ENCODE measurements at regions not wholly inside any gene's neighbourhood (a gene's known extent, or its start where the extent isn't known, plus 50 kb on each side); places are given as distances from the start of the nearest gene placed in this dataset.
"Not testable (repeated sequence)": the region's sequence is repeated elsewhere in the genome, so short reads cannot be mapped to it uniquely, and the experiment has no call there.

DNA sequence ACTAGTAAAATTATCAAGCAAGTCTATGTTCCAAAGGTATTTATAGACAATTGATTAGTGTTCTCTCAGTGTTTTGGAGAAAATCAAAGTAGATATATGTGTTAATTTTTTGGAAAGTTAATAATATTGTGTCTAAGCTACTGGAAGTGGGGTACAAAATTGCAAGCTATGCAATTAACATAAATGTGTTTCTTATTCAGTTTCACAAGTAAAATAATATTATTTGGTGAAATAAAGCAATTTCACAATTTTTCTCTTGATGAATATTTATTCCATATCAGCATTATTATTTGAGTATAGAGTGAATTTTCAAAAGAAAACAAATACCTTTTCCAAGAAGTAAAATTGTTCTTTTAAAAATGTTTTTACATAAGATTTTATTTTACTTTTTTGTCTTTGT, 1047.7 kb downstream of the TBL1XR1 start:
- DNase-seq = no peak

DNA sequence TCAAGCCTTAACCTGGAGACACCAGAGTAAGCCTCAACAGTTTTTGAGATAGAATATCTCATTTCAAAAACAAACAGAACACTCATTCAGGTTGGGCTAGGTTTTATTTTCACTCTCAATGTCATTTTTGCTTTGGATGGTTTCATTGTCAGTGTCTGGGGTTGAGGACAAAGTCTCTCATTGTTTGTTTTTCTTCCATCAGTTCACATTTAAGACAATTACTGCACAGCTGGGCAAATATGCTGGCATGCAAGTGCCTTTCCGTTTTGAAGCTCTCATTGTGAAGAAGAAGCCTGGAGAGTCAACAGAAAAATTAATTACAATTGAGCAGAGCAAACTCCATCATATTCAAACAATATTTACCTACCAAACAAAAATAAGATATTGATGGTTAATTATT, 1050.0 kb downstream of the TBL1XR1 start:
- peak; percentile 26 to 32 for DNase-seq

DNA sequence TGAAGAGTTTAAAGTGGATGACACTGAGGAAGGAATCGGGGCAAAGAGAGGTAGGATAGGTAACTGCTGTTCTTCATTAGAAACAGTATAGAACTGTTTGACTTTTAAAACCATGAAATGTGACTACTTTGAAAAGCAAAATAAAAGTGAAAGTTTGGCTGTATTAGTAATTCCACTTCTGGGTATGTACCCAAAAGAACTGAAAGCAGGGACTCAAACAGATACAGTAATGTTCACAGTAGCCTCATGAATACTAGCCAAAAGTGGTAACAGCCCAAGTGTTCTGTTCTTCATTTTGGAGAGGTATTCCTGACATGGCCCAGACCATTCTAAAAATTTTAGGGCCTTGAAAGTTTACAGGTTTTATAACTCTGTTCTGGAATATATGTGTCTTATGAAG, 1055.4 kb downstream of the TBL1XR1 start:
- no peak for DNase-seq

DNA sequence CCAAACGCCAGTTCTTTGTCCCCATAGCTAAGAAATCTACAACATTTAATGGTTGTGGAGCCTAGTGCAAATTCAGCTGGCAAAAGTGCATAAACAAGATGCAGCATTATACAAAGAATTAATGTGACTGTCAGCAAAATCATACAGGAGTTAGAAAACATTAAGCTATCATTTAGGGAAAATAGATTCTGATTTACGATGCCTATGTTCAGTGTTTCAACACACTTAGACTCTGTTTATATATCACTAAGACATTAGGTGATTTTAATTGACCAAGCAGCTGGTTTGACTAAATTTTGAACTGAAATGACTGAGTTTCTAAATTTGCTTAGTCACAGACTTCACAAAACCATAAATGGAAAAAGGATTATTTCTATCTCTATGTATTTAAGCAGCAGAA, 1076.8 kb downstream of the TBL1XR1 start:
- DNase-seq = no peak

DNA sequence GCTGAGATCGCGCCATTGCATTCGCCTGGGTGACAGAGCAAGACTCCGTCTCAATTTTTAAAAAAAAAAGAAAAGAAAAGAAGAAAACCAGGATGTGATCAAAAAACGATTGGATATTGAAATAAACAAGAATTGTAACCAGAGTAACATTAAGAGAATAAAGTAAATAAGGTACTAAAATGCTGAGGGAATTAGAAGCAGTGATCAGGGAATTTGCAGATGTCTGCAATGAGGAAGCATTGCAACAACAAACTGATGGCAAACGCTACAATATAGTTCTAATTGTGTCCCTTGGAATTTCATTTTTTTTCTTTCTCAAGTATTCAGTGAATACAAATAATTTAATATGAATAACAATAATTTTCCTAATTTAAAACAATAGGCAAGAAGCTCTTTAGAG, 1077.5 kb downstream of the TBL1XR1 start:
- no peak for DNase-seq

DNA sequence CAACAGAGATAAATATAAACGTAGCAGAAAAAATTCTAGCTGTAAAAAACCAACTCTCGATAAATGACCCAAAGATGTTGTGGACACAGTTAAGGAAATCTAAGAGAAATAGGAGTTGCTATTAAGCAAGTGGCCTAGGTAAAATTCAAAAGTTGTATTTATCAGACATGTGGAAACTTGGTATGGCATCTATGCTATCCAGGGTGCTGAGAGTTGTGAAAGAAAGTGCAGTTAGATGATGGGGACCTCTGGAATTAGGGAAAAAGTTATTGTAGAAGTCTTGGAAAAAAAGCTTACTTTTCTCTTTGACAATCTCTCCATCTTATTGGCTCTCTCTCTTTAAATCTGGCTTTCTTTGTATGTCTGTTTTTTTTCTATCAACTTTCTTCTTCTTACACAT, 1090.9 kb downstream of the TBL1XR1 start:
- DNase-seq = no peak

DNA sequence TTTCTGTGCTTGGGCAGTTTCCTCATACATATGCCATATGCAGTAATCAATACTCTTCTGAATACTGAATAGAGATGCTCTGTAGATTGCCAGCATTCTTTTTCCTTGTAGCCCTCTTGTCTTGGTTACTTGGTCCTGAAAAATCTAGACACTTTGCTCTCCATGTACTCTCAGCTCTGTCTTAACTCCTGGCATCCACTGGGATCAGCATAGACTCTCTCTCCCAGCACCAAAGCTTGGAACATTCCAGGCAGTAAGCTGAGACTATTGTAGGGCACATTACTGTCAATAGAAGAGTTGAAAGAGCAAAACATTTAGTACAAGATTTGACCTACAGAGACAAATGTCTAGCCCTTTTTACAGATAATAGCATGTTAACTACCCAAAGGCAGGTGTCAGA, 1100.3 kb downstream of the TBL1XR1 start:
- no peak for DNase-seq

DNA sequence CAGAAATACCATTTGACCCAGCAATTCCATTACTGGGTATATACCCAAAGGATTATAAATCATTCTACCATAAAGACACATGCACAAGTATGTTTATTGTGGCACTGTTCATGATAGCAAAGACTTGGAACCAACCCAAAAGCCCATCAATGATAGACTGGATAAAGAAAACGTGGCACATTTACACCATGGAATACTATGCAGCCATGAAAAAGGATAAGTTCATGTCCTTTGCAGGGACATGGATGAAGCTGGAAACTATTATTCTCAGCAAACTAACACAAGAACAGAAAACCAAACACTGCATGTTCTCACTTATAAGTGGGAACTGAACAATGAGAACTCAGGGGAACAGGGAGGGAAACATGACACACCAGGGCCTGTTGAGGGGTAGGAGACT, 1103.4 kb downstream of the TBL1XR1 start:
- not testable (repeated sequence) for DNase-seq

DNA sequence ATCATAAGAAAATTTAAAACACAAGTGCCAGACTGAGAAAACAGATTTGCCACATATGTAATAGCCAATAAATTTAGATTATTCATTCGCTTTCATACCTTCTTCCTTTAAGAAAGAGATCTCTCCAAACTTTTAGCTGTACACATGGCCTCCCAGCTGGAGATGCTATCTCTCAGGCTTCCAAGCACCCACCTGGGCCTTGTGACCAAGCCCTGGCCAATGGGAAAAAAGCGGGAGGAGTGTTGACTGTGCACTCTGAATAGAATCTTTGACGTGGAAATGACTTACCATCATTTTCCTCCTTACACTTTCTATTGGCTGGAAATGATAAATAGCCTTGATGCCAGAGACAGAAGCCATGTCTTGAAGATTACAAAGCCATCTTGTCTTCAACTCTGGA, 1106.6 kb downstream of the TBL1XR1 start:
- no peak for DNase-seq

DNA sequence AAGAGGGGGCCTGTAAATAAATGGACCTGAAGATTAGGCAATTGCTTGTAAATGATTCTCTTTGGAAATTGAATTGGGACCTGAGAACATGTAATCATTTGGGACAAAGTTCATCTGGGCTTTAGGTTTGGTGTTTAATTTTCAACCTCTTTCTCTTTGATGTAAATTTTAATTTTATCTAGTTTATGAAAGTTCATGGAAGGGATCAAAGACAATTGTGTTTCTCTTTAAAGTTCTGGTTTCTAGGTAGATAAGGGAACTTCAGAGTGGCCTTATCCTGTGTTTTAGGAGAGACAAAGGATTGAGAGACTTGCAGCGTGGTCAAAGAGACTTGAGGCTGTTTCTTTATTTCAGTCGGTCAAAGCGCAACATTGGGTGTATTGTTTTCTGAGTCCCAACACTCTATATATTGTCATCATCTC, 1108.3 kb downstream of the TBL1XR1 start:
- no peak for DNase-seq

DNA sequence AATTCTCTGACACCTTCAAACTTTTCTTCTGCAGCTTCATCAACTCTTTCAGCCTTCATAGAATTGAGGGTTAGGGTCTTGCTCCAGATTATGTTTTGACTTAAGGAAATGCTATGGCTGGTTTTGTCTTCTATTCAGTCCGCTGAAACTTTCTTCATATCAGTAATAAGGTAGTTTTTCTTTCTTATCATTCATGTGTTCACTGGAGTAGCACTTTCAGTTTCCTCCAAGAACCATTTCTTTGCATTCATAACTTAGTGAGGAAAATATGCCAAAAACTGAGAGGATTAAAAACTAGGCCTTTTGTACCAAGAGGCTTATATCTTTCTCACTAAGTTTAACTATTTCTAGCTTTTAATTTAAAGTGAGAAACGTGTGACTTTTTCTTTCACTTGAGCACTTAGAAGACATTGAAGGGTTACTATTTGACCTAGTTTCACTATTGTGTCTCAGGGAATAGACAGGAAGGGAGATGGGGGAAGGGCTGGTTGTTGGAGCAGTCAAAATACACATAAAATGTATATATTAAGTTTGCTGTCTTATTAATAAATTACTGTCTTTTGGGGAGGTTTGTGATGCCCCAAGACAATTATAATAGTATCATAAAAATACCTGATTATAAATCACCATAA, 1110.1 kb downstream of the TBL1XR1 start:
- no peak for DNase-seq

DNA sequence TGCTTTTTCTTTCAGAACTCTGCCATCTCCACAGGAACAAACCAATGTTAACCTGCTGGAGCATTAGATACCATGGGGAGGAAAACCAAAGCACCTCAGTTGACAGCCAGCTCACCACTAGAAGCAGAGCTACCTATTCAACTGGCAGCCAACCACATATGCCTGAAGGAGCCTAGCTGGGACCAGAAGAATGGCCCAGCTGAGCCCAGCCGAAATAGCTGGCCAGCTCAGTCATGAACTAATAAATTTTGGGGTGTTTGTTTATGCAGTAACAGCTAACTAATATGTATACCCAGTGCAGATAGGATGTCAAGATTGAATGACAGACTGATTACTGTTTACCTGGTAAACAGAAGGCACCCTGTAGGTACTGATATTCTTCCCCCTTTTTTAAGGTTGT, 1117.5 kb downstream of the TBL1XR1 start:
- DNase-seq = no peak

DNA sequence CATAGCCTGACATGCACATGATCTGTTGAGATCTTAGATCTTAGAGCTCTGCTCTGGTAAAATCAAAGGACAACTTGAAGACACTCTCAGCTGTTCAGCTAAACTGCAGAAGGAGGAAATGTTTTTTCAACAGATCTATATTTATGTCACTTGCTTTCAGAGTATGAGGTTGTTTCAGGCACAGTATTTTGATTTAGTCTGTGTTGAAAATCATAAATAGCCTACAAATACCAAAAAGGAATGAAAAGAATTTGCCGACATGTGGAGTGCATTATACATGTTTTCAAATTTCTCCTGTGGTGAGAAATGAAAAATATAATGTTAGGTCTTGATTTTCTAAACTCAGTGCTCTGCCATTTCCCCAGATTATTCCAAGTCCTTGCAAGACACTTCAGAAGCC, 1118.4 kb downstream of the TBL1XR1 start:
- no peak for DNase-seq

DNA sequence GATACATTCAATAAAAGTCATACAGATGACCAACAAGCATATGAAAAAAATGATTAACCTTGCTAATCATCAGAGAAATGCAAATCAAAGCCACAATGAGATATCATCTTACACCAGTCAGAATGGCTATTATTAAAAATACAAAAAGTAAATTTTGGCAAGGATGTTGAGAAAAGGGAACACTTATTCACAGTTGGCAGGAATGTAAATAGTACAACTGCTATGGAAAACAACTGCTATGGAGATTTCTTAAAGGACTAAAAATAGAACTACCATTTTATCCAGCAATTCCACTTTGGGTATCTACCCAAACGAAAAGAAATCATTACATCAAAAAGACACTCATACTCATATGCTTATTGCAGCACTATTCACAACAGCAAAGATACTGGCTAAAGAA, 1121.8 kb downstream of the TBL1XR1 start:
- DNase-seq = no peak

DNA sequence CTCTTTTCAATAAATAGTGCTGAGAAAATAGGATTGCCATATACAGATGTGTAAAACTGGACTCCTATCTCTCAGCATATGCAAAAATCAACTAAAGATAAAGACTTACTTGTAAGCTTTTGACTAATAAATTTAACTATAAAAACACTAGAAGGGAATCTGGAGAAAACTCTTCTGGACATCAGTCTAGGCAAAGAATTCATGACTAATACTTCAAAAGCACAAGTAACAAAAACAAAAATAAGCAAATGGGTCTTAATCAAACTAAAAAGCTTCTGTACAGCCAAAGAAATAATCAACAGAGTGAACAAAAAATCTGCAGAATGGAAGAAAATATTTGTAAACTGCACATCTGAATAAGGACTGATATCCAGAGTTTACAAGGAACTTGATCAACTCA, 1122.2 kb downstream of the TBL1XR1 start:
- no peak for DNase-seq

DNA sequence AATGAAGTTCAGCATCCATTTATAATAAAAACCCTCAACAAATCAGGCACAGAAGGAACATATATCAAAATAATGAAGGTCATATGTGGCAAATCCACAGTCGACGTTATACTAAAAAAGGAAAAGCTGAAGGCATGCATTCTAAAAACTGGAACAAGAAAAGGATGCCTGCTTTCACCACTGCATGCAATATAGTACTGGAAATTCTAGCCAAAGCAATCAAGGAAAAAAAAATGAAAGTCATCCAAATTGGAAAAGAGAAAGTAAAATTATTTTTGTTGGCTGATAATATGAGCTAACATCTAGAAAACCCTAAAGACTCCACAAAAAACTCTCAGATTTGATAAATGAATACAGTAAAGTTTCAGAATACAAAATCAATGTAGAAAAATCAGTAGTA, 1123.2 kb downstream of the TBL1XR1 start:
- no peak for DNase-seq

DNA sequence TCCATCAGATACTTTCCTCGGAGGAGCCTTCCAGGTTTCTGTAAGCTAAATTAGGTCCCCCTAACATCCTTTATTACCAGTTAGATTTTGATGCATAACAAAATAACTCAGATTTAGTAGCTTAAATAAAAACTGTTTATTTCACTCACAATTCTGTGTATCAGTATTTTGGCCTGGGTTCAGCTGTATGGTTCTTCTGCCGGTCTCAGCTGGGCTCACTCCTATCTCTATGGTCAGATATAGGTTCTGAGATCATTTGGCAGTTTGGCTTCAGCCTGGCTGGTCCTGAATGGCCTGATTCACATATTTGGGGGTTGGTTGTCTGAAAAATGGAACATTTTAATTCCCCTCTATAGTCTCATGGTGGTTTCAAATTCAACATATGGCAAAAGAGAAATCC, 1125.3 kb downstream of the TBL1XR1 start:
- DNase-seq = no peak

DNA sequence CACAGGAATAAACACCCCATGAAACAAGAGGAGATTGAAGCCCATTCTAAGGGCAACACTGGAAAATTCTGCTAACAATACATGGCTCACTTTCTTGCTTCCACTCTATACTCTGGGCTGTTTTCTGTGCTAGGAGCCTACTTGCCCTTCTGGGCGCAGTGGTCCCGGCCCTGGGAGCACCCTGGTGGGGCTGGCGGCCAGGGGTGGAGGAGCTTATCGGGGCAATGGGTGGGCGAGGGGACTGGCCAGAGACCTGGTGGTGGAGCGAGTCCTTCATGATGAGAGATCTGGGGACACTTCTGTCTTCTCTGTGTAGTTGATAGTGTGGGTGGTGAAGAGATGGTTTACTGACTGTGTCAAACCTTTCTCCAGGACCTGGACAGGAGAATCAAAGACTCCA, 1128.5 kb downstream of the TBL1XR1 start:
- no peak for DNase-seq

DNA sequence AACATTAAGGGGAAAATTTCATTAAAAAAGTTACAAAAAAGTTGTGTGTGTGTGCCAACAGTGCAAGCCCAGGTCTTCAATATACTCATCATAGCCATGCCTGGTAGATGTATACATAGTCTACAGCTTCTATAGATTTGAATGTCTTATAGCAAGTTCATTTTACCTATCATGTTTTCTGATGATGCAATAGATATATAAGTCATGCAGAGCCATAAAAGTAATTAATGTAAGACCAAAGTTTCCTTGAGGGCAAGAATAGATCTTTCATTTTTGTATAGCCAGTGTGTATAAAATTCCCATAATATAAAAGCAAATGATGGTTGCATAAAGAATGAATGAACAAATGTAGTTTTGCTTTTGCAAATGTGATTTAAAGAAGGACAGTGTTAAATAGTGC, 1138.4 kb downstream of the TBL1XR1 start:
- DNase-seq = no peak

DNA sequence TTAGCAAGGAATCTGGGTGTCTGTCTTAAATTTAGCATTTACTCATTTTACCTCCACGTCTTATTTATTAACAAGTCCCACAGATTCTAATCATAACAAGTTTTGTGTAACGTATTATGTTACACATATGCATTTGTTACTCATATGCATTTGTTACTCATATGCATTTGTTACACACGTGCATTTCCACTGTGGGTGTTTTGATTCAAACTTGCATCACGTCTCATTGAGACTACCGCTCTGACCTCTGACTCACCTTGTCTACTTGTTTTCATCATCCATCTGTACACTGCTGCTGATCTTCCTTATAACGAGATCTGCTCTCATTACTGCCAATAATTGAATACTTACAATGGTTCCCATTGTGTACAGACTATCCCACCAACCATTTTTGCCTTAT, 1141.4 kb downstream of the TBL1XR1 start:
- no peak for DNase-seq

DNA sequence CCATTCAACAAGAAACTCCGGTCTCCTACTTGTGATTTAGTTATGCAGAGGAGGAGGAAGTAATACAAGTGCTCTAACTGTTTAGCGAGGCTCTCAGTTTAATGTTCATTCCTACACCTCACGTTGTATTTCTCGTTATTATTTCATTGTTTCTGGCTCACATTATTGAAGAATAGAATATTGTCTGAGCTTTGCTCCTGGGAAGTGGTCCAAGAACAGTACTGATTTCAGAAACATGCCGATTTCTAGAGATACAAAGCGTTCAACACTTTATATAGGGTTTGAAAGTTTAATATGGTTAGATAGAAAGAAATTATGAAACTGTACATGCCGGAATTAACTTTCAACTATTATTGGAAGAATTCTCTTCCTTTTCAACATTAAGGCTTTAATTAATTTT, 1145.5 kb downstream of the TBL1XR1 start:
- DNase-seq = no peak

DNA sequence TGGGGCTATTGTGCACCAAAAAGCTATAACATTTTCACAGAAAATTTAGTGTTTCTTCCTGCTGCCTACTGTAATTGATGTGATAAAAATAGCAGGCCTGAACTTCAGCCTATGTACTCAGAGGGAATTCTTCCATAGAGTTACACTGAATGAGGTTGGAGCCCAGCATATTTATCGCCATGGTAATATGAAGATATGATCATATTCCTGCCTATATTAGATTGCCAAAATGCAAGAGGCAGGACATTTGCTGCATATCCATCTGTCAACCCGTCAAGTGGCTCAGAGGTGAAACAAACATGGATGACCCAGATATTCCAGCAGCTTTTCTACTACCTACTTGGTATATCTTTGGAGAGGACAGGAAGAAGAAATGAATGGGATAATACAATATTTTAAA, 1150.6 kb downstream of the TBL1XR1 start:
- DNase-seq = no peak

DNA sequence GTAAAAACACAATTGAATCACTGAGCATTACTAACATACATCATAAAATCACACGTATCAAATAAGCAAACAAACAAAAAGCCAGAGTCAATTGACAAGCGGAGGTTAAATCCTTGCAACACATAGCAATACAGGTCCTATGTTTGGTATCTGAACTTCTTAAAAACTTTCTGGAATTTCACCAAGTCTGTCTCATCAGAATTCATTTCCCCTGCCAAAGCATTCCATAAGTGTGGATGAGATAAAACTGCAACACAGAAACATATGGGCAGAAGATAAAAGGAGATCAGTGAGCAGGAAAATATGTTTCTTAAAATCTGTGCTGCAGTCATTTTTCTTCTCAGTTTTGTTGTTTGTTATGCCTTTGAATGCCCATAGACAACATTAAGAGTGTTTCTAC, 1155.5 kb downstream of the TBL1XR1 start:
- no peak for DNase-seq

DNA sequence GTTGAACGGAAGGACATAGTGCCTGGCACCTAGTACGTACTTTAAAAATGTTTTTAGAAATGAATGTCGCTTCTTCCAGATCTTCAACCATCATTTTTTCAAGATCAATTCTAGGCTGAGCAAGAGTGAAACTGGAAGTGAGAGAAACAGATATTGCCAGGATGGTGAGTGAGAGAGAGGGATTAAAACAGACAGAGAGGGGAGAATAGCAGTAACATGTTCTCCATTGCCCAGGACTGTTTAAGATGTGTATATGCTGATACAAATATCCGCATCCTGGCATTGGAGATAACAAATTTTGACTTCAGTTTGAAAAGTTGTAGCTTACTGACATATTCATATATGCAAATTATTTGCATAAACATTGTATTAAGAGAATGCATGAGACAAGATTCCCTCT, 1156.1 kb downstream of the TBL1XR1 start:
- no peak for DNase-seq

DNA sequence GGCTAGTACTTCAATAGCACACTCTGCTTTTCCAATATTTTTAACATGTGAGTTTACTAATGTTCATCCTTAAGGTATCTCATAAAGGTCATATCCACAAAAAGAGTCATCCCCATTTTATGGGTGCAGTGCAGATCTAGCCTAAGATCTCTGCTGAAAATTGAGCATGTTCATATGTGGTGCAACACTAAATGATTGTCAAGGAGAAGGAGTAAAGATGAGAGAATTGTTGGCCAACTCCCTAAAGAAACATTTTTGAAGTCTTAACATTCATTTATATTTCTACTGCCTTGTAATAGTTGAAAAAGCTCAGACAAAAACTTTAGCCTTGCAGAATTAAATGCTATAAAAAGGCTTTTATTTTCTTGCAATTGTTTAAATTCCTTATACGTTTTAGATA, 1159.6 kb downstream of the TBL1XR1 start:
- DNase-seq = no peak

DNA sequence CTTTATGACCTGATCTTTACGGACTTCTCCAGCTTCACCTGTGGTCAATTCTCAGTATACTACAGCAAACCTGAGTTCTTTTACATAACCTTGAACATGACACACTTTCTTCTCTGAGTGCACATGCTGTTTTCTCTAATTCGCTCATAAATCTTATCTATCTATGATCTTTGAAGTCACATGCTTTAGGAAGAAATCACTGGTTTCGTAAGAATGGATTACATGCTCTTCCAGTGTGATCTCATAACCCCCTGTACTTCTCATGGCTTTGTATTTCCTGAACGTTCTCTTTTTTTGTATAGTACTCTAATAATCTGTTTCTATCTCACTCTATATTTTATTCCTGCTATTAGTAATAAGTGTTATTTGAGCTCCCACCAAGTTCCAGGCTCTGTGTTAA, 1165.2 kb downstream of the TBL1XR1 start:
- DNase-seq = no peak
